ENCODE measurements at regions not wholly inside any gene's neighbourhood (a gene's known extent, or its start where the extent isn't known, plus 50 kb on each side); places are given as distances from the start of the nearest gene placed in this dataset.
"Not testable (repeated sequence)": the region's sequence is repeated elsewhere in the genome, so short reads cannot be mapped to it uniquely, and the experiment has no call there.

DNA sequence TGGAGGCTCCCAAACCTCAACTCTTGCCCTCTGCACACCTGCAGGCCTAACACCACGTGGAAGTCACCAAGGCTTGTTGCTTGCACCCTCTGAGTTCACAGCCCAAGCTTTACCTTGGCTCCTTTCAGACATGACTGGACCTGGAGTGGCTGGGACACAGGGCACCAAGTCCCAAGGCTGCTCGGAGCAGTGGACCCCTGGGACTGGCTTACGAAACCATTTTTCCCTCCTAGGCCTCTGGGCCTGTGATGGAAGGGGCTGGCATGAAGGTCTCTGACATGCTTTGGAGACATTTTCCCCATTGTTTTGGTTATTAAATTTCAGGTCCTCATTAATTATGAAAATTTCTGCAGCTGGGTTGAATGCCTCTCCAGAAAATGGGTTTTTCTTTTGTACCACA is 994.4 kb upstream of the NUDT12 start:
- Histone ChIP-seq H3K4me1 (ENCODE audit: control insufficient read depth in 5 of 5, insufficient read depth in 5 of 5, low read length in 5 of 5) (no peaks in the 10 kb centered on the region), H3K27me3 (ENCODE audit: control insufficient read depth in 3 of 3, insufficient read depth in 3 of 3, low read length in 2 of 3) (no peaks in the 10 kb centered on the region), H3K9ac (ENCODE audit: insufficient read depth in 1 of 2, low read length in 2 of 2) (no peak overlapping the region), H3K4me3 (no peak overlapping the region), H3K27ac (ENCODE audit: low read depth in 1 of 2, low read length in 1 of 2) (no peak overlapping the region), H3K9me3 (ENCODE audit: control insufficient read depth in 4 of 4, insufficient read depth in 3 of 4, low read length in 3 of 4) (peaks cover 0 to 3% (median 0%) of the 10 kb centered on the region in 4 donors), H3K36me3 (ENCODE audit: control insufficient read depth in 4 of 4, insufficient read depth in 4 of 4, low read length in 4 of 4) (no peaks in the 10 kb centered on the region)
- no peak for ATAC-seq (ENCODE audit: insufficient read depth, low FRiP score)
- 71 to 75% methylated on average over 3 of the region's 3 CpGs for WGBS, 2 donors
- TF ChIP-seq, protein P1, sequence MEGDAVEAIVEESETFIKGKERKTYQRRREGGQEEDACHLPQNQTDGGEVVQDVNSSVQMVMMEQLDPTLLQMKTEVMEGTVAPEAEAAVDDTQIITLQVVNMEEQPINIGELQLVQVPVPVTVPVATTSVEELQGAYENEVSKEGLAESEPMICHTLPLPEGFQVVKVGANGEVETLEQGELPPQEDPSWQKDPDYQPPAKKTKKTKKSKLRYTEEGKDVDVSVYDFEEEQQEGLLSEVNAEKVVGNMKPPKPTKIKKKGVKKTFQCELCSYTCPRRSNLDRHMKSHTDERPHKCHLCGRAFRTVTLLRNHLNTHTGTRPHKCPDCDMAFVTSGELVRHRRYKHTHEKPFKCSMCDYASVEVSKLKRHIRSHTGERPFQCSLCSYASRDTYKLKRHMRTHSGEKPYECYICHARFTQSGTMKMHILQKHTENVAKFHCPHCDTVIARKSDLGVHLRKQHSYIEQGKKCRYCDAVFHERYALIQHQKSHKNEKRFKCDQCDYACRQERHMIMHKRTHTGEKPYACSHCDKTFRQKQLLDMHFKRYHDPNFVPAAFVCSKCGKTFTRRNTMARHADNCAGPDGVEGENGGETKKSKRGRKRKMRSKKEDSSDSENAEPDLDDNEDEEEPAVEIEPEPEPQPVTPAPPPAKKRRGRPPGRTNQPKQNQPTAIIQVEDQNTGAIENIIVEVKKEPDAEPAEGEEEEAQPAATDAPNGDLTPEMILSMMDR (IDR thresholded peaks at IDR 0.05; ENCODE audit: control extremely low read depth, extremely low read depth): no peak
- no peak for DNase-seq

DNA sequence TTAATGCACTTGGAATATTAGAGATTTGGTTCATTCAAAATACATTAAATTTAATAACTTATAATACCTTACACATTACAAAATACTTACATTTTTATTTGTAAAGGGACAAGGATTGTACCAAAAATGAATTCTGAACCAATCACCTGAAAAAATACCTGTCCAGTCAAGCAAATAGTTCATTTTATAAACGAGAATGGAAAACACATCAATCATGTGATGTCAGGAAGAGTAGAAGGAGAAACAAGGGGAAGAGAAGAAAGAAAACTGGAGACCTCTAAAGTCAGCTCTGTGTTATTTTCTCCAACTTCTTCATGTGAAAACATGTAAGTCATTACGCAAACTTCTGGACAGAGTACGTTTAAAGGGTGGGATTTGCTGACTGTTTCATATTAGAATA is 989.0 kb upstream of the NUDT12 start:
- Histone ChIP-seq H3K36me3 (ENCODE audit: control insufficient read depth in 4 of 4, insufficient read depth in 4 of 4, low read length in 4 of 4) (no peaks in the 10 kb centered on the region), H3K9ac (ENCODE audit: insufficient read depth in 1 of 2, low read length in 2 of 2) (no peak overlapping the region), H3K4me3 (no peak overlapping the region), H3K9me3 (ENCODE audit: control insufficient read depth in 4 of 4, insufficient read depth in 3 of 4, low read length in 3 of 4) (no peaks in the 10 kb centered on the region), H3K27ac (ENCODE audit: low read depth in 1 of 2, low read length in 1 of 2) (no peak overlapping the region), H3K27me3 (ENCODE audit: control insufficient read depth in 3 of 3, insufficient read depth in 3 of 3, low read length in 2 of 3) (no peaks in the 10 kb centered on the region), H3K4me1 (ENCODE audit: control insufficient read depth in 5 of 5, insufficient read depth in 5 of 5, low read length in 5 of 5) (no peaks in the 10 kb centered on the region)
- TF ChIP-seq, protein P1 (IDR thresholded peaks at IDR 0.05; ENCODE audit: control extremely low read depth, extremely low read depth): no peak
- ATAC-seq (ENCODE audit: insufficient read depth, low FRiP score): no peak
- WGBS, 2 donors: 71 to 73% methylated on average over 3 of the region's 3 CpGs
- peak in 1 of 3 donors; percentile 17 for DNase-seq

DNA sequence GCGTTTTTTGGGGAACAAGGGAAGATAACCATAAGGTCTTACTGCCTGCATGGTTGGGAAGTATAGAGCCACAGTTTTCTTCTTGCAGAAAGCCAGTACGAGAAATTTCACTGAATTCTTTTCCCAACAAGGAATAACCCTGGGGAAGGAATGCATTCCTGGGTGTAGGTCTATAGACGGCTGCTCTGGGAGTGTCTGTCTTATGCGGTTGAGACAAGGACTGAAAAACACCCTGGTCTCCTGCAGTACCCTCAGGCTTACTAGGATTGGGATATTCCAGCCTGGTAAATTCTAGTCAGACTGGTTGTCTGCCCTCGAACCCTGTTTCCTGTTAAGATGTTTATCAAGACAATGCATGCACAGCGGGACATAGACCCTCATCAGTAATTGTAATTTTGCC is 984.3 kb upstream of the NUDT12 start:
- not testable (repeated sequence) for ATAC-seq (ENCODE audit: insufficient read depth, low FRiP score); H3K4me3 ChIP-seq; H3K36me3 ChIP-seq (ENCODE audit: control insufficient read depth in 4 of 4, insufficient read depth in 4 of 4, low read length in 4 of 4); H3K27ac ChIP-seq (ENCODE audit: low read depth in 1 of 2, low read length in 1 of 2); DNase-seq; H3K9ac ChIP-seq (ENCODE audit: insufficient read depth in 1 of 2, low read length in 2 of 2); H3K9me3 ChIP-seq (ENCODE audit: control insufficient read depth in 4 of 4, insufficient read depth in 3 of 4, low read length in 3 of 4); H3K27me3 ChIP-seq (ENCODE audit: control insufficient read depth in 3 of 3, insufficient read depth in 3 of 3, low read length in 2 of 3); H3K4me1 ChIP-seq (ENCODE audit: control insufficient read depth in 5 of 5, insufficient read depth in 5 of 5, low read length in 5 of 5)
- WGBS, 2 donors: 87 to 89% methylated on average over 6 of the region's 6 CpGs

DNA sequence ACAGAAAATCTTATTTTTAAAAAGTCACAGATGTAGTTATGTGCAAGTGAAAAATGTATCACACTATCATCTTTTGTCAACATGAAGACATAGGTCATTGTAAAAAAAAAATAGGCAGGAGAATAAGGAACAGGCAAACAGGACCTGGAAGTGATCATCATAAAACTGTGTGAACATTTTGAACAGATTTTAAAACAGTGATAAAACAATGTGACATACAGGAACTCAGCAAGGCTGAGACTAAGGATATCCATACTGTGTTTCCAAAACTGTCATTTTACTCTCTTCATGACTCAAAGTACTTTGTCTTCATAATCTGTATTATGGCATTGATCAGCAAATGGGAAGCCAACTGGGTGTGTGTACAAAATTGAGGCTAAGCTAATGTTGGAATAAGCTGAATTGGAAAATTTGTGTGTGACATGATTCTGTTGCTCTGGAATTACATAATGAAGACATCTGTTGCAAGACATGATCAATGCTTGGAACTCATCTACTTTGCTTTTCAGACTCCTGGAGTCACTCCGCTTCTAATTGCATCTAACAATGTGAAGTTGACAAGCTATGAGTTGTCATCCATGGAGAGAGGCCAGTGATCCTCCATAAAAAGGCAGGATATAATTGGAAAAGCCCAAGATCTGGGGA is 978.7 kb upstream of the NUDT12 start:
- WGBS, 2 donors: 83 to 92% methylated on average over 1 of the region's 1 CpG
- Histone ChIP-seq H3K9me3 (ENCODE audit: control insufficient read depth in 4 of 4, insufficient read depth in 3 of 4, low read length in 3 of 4) (no peaks in the 10 kb centered on the region), H3K27ac (ENCODE audit: low read depth in 1 of 2, low read length in 1 of 2) (no peak overlapping the region), H3K36me3 (ENCODE audit: control insufficient read depth in 4 of 4, insufficient read depth in 4 of 4, low read length in 4 of 4) (no peaks in the 10 kb centered on the region), H3K4me1 (ENCODE audit: control insufficient read depth in 5 of 5, insufficient read depth in 5 of 5, low read length in 5 of 5) (peaks cover 0 to 18% (median 0%) of the 10 kb centered on the region in 5 donors), H3K9ac (ENCODE audit: insufficient read depth in 1 of 2, low read length in 2 of 2) (no peak overlapping the region), H3K27me3 (ENCODE audit: control insufficient read depth in 3 of 3, insufficient read depth in 3 of 3, low read length in 2 of 3) (no peaks in the 10 kb centered on the region), H3K4me3 (no peak overlapping the region)
- ATAC-seq (ENCODE audit: insufficient read depth, low FRiP score) (no peak), DNase-seq (peak in 2 of 3 donors; percentile 14 to 81)
- TF ChIP-seq, protein P1 (IDR thresholded peaks at IDR 0.05; ENCODE audit: control extremely low read depth, extremely low read depth): no peak
